NCI-H526 (cell line): ENCODE measurements at regions not wholly inside any gene's neighbourhood (a gene's known extent, or its start where the extent isn't known, plus 50 kb on each side); places are given as distances from the start of the nearest gene placed in this dataset.
A peak's percentile ranks its signal among the peaks of the same experiment; 100 is the strongest.

Experiments
- DNase-seq, 2 experiments: peaks; one replicate each; lab custom pipeline; 2025; lab: John Stamatoyannopoulos, UW

DNA sequence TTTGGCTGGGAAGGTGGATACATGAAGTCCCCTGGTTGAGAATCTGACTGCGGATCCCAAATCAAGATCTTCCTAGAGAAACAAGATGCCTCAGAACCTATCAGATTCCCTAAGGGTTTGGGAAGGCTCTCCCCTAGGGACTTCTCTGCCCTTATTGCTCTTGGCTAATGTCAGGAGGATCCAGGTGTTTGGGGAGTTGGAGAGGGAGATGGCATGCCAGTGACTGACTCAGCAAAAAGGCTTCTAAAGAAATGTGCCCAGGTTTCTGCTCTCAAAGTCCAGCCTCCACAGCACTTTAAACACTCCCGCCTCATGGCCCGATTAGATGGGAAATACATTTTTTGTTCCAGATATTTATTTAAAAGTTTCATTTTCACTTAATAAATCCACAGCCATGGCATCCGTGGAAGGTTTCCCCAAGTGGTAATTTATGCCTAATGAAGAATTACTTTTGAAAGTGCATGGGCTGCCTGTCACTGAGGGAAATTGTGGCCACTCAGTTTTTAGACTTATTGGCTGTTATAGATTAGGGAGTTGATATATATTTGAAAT, 156.4 kb downstream of the OSR1 start:
- DNase-seq: no peak

DNA sequence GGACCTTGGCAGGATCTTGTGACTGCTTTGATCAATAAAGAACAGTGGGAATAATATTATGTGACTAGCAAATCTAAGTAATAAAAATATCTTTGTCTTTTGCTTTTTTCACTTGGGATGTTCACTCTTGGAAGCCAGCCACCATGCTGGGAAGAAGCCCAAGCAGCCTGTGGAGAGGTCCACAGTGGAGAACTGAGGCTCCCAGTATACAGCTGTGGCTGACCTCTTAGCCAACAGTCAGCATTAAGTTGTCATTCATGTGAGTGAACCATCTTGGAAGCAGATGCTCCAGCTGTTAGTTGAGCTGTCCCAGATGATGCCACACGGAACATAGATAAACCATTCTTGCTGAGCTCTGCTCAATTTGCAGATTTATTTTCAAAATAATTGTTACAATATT, 160.0 kb downstream of the OSR1 start:
- DNase-seq: no peak

DNA sequence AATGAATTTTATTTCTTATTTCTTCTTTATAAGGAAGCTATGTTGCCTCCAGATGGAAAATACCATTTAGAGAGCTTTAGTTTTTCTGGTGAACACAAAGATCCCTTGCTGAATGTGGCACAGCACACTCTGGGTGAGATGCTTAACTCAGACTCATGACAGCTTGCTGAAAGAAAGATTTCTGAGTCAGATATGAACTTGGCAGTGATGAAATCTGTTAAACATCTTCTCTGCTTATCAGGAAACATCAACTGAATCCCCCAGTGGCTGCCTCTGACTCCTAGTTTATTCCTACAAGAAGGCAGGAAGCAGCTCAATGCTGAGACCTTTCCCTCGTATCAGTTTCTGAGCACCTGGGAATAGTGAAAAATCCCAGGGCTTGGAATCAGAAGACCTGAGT, 162.8 kb downstream of the OSR1 start:
- DNase-seq: no peak

DNA sequence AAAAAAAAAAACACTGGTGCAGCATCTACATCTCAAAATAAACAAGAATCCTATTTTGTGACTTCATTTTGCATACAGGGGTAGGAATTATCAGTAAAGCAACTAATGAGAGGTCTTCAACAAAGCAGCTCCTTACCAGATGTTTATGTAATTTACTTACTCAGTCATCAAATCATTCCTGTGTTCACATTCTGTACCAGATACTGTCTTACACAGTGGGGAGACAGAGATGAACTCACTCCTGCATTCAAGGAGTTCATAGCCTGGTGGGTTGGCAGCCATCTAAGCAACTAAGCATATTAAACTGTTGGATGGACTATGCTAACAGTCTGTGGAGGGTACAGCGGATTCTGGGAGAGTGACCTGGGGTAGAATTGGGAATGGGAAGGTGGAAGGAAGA, 169.0 kb downstream of the OSR1 start:
- no peak for DNase-seq

DNA sequence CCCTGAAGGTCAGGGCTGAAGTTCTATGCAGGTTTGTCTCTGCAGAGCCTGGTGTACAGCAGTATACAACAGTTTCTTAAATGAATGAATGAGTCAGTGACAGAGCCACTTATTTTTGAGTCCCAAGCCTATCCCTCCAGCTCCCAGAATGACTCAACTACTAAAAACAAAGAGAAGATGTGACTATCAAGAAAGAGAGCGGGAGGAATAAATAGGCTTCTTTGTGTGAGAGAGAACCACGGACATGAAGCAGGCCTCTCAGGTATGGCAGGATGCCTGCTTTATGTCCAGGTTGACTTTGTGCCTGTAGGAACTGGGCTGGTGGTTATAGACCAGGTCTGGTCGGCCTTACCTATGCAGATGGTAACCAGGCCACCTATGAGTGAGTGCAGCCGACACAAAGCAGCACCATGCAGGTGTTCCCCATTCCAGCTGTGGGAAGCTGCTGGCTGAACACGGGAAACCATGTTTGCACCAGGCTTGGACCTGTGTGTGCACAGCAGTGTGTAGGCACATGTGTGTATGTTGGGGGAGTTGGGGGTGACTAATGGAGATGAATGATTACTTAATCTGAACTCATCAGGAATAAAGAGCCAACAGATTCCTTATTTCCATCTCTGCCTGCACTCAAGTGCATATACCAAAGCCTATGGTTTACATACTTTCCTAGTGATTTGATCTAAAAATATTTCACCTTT, 171.0 kb downstream of the OSR1 start:
- no peak for DNase-seq

DNA sequence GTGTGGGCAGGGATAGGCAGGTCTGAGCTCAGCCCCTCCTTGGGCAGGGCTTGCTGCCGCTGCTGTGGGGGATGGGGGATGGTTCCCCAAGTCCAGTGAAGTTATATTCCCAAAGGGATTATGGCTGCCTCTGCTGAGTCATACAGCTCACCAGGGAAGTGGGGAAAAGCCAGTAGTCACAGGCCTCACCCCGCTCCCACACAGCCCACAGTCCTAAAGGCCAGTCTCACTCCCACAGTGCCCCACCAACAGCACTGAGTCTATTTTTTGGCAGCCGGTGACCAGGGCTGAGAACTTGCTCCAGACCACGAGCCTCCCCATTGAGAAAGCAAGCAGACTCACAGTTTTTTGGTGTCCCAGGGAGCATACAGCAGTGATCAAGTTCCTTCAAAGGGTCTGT, 173.3 kb downstream of the OSR1 start:
- no peak for DNase-seq

DNA sequence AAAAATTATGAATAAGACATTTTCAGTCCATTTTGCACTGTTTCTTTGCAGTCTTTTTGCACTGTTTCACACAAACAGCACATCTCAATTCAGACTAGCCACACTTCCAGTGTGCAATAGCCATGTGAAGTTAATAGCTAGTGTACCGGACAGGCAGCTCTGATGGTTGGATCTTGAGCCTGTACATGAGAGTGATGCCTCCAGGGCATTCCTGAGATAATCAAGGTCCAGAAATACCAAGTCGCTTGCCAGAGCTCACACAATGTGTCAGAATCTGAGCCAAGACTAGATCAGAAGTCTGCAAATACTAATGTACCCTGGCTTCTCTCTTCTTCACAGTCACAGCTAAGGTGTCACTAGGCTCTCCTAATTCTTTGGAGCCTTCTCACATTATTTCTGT, 180.2 kb downstream of the OSR1 start:
- no peak for DNase-seq

DNA sequence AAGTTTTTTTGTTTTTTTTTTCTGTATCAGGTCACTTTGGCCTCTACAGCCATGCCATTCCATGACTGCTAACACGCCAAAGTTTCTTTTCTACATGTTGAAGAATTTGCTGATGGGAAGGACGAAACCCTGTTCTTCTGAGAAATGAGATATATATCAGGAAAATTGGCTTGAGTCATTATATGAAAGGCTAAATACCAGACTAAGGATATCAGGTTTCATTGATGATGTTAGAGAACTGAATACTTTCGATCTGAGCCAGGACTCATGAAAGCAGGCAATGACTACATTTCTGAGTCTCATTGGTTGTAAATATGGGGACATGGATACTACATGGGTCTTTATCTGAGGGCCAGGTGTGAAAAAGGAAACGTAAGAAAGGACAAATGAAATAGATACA, 181.4 kb downstream of the OSR1 start:
- peak; percentile 81 to 82 for DNase-seq

DNA sequence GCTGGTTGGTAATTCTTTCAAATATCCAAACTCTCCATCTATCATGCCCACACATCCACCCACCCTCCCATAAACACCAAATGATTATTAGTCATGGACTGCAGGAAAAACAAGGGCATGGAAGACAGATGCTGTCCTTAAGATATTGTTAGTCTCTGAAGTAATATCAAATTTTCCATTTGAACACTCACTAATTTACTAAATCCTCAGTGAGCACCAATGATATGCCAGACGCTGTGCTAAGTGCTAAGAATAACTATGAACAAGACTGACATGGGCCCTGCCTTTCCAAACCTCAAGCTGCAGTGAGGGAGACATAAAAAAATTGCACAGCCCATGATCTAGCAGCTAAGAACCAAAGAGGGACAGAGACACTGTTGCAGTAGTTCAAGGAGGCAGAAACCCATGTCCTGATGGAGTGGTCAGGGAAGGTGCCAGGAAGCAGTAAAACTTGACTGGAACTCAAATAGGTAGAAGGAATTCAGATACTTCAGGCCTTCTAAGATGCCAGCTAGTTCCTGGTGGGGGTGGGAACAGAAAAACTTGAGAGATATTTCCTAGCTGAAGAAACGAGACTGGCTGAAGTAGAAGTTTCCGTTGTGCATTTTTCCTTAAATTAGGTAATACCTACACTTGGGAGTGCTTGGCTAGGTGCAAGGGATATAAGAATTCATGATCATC, 182.1 kb downstream of the OSR1 start:
- DNase-seq: no peak

DNA sequence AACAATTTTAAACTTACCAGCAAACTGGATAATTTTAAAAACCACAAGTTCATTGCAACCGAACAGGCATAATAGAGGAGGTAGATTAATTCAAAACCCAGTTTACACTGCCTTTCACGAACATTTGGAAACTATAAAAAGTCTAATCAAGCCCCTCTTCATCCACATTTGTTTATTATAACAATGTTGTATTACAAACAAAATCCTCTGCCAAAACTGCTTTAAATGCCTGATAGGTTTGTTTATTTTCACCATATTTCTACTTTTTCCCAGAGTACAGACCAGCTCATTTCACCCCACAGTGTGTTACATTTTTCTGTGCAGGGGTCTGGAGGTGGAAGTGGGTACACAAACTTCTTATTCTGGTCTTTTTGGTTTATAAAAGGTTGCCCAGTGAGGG, 184.2 kb downstream of the OSR1 start:
- DNase-seq: no peak

DNA sequence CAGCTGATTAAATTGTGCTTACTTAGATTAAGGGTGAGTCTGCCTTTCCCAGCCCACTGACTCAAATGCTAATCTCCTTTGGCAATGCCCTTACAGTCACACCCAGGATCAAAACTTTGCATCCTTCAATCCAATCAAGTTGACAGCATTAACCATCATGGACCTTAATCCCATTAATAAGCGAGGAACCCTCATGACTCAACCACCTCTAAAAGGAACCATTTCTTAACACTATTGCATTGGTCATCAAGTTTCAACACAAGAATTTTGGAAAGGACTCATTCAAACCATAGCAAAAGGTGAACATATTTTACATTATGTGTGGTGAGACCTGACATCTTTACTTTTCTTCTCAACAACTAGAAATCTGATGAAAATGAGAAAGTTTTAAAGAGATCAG, 187.0 kb downstream of the OSR1 start:
- no peak for DNase-seq

DNA sequence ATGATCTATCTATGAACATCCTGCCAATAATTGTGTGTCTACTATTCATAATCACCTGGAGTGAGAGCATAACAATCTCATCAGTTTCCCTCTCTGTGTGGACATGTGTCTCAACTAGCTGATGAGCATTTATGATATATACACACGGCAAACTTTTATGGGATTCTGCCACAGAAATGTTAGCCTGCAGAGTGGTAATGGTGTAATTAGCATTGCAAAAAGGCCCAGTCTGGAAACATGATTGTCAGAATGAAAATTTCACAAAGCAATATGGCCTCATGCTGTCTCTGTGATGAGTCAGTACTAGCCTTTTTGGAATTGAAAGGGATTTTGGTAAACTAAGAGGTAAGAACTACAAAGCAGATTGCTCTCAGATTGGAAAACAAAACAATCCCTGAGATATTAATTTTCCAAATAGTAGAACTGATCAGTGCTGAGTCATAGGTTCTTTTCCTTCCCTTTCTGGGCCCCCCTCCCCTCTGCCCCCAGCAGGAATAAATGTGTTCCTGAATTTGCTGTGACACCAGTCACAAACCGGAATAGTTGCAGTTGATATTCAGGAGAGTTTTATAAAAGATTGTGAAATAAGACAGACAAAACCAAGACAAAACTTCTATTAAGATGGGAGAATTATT, 189.2 kb downstream of the OSR1 start:
- DNase-seq: peak; percentile 10 to 23

DNA sequence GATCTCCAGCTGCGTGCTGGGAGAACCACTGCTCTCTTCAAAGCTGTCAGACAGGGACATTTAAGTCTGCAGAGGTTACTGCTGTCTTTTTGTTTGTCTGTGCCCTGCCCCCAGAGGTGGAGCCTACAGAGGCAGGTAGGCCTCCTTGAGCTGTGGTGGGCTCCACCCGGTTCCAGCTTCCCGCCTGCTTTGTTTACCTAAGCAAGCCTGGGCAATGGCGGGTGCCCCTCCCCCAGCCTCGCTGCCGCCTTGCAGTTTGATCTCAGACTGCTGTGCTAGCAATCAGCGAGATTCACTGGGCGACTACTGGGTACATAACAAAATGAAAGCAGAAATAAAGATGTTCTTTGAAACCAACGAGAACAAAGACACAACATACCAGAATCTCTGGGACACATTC, 194.3 kb downstream of the OSR1 start:
- DNase-seq: peak; percentile 16 to 20

DNA sequence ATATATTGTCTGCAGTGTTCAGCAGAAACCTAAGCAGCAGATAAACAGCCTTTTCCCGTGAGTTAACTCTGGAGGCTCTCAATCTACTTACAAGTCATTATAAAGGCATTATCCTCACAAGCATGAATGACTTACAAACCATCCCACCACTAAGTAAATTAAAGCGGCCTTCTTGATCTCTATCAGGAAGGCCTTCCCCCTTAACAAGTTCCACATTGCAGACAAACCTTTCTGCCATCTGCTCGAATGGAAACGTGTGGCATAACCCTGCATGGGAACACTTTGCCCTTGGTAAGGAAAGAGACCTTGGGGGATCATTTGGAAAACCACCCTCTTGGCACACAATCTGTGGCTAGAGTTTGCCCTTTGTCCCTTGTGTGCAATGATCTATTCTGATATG, 199.5 kb downstream of the OSR1 start:
- DNase-seq: peak; percentile 7 to 24

DNA sequence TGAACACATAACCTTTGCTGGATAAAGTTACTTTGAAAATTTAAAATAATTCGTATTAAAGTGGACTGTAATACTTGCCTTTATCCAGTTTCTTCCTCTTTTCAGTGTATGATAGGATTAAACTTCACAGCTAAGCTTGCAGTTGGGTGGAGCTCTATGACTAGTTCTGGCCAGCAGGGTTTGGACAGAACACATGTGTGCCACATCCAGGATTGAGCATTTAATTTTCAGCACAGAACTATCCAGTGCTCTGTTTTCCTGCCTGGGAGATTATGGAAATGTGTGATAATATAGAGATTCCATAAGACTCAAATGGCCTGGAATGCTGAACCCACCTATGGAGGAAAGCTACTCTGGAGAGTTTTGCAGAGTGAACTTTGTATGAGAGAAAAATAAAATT, 200.2 kb downstream of the OSR1 start:
- DNase-seq: no peak

DNA sequence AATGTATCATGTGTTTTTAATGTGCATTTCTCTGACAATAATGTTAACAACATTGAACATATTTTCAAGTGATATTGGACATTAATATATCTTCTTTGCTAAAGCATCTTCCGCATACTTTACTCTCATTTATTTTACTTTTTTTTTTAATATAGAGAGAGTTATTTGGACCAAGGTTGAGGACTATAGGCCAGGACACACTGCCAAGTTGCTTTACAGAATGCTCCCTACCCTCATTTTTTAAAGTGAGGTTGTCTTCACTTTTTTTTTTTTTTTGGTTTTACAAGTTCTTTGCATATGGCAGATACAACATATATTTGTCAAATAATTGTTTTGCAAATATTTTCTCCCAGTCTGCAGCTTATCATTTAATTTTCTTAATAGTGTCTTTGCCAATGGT, 201.8 kb downstream of the OSR1 start:
- no peak for DNase-seq

DNA sequence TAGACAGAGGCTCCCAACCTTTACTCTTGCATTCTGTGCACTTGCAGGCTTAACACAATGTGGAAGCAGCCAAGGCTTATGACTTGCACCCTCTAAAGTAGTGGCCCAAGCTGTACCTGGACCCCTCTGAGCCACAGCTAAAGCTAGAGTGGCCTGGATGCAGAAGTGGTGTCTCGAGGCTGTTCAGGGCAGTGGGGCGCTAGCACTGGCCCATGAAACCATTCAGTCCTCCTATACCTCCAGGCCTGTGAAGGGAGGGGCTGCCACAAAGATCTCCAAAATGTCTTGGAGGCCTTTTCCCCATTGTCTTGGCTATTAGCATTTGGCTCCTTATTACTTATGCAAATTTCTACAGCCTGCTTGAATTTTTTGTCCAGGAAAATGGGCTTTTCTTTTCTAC, 207.7 kb downstream of the OSR1 start:
- no peak for DNase-seq

DNA sequence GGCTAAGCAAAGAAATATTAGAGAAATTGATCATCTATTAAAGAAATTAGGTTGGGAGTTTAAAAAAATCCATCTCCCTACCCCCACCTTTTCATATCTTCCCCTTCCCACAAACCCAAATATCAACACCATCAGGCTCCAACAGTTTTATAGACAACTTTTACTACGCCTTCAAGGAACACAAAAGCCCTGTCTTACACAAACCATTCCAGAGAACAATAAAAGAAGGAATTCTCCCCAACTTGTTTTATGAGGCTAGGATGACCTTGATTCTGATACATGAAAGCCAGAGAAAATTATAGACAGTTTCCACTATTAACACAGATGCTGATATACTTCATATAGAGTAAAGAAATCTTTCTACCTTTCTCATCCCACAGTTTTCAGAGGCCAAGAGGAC, 211.6 kb downstream of the OSR1 start:
- DNase-seq: no peak

DNA sequence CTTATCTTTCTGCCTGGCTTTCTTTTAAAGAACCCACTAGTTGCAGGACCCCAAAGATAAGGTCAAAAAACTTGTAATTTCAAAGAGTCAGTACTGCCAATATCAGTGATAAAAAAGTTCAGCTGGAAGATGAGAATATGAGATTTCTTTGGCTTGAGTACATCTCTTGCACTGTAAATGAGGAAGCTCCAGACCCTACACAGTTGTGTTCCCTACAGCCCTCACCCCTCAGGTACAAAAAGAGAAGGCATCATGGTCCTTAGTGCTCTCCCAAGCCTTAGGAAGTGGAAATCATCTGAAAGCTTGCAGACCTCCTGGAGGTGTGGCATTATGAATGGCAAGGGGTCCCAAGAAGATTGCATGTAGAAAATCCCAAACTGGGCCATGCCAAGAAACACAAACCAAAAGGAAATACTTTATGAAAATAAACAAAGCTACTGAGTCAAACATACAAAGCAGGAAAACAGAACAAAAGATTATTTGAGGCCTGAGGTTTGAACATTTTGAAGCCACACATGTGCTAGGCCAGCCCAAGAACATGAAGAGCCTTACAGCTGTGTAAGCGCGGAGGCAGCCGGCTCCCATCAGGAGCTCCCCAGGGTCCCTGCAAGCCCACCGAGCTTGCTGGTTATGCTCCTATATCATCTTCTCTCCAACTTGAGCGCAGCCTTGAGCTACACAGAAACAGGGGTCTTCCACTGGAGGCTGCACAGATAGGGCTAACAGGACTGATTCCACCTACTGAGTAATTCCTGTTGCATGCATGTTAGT, 217.0 kb downstream of the OSR1 start:
- DNase-seq: no peak

DNA sequence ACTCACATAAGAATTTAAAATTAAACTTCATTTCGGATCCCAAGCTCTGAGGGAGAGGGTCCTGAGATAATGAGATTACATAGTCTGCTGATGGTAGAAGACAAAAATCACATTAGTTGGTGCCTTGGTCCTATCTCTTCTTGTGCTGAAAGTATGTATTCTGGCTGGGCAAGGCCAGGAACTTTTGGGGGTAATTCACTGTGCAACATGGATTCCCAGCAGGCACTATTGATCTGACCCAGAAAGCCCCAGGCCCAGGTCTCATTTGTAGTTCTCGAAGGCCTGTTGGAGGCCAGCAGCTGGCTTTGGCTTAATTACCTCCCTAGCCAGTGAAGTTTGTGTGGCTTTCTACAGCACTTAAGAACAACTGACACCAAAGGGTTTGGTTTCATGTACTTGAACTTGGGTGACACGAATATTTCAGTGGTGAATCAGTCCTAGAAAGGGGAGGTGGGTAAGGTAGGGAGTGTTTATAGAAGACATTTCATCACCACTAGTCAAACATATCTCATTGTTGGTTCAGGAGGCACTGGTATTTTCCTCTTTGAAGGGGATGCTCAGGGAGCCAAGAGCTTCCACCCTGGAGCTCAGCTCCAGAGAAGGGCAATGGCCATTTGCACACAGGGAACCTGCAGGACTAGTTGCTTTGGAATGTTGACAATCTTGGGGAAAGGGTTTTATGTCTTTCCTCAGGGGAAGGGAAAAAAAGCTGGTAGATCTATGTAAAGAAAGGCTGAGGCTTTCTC, 217.8 kb downstream of the OSR1 start:
- no peak for DNase-seq

DNA sequence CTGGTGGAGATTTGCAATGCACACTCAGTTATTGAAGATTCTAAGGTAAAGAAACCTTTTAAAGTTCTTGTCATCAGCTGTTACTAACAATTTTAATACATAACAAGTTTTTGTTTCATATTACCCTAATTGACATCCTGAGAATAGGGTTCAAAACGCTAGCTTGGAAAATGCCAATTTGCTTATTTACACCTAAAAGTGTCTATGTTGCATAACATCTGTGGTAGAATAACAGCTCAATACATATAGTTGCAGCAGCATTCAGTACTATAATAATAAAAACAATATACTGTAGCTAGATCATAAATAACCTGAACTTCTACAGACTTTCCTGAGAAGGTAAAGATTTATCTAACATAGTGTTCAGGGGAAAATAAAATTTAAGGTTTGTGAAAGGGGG, 219.0 kb downstream of the OSR1 start:
- DNase-seq: no peak
